SU-DHL-6 (cell line): ENCODE measurements at regions not wholly inside any gene's neighbourhood (a gene's known extent, or its start where the extent isn't known, plus 50 kb on each side); places are given as distances from the start of the nearest gene placed in this dataset.
A peak's percentile ranks its signal among the peaks of the same experiment; 100 is the strongest.

ENCODE experiments used
- H2AFZ ChIP-seq: fragments of 200-600 bp; sonication (generic); 2 replicates; pipeline ENCODE4 v1.6.1; 2014; ENCODE audit warnings: low read depth, mild to moderate bottlenecking, moderate library complexity, mixed read lengths, antibody characterized with exemption, low read length; ENCODE audit not compliant: severe bottlenecking
- H3F3A ChIP-seq: fragments of 200-600 bp; shearing (Covaris generic); 2 replicates; pipeline ENCODE4 v1.6.0; 2016; ENCODE audit warnings: antibody characterized with exemption, mild to moderate bottlenecking; ENCODE audit not compliant: insufficient read depth
- H3K27ac ChIP-seq: fragments of 200-600 bp; sonication (generic); 2 replicates; pipeline ENCODE4 v1.5.1; 2016; ENCODE audit warnings: low read depth, mild to moderate bottlenecking, low read length, moderate library complexity, mixed read lengths
- H3K27me3 ChIP-seq: fragments of 200-600 bp; sonication (generic), shearing (Covaris generic); 2 replicates; pipeline ENCODE4 v1.6.0; 2014; ENCODE audit warnings: mild to moderate bottlenecking, low read length
- H3K36me3 ChIP-seq: fragments of 200-600 bp; sonication (generic); 2 replicates; pipeline ENCODE4 v1.6.1; 2014; ENCODE audit warnings: mild to moderate bottlenecking, low read length, mixed read lengths
- H3K4me2 ChIP-seq: fragments of 300-600, 200-600 bp; shearing (Covaris generic), sonication (generic); 2 replicates; pipeline ENCODE4 v1.6.0; 2014; ENCODE audit warnings: low read length, low read depth, mild to moderate bottlenecking; ENCODE audit not compliant: poor library complexity, severe bottlenecking
- H3K4me3 ChIP-seq: fragments of 200-600 bp; sonication (generic); 2 replicates; pipeline ENCODE4 v1.5.1; 2014; ENCODE audit warnings: antibody characterized with exemption, low read length, mild to moderate bottlenecking, mixed read lengths; ENCODE audit not compliant: insufficient read depth, poor library complexity, severe bottlenecking
- H3K79me2 ChIP-seq: fragments of 200-600 bp; sonication (generic); 2 replicates; pipeline ENCODE4 v1.6.1; 2014; ENCODE audit warnings: mild to moderate bottlenecking, low read length, moderate library complexity; ENCODE audit not compliant: insufficient read depth
- H3K9ac ChIP-seq: fragments of 200-600 bp; sonication (generic); 2 replicates; pipeline ENCODE4 v1.7.0; 2014; ENCODE audit warnings: mild to moderate bottlenecking, low read length
- H3K9me2 ChIP-seq: fragments of 200-600 bp; sonication (generic); replicated peaks from 2 replicates; pipeline ENCODE4 v1.6.1; 2014; ENCODE audit warnings: low read length; ENCODE audit not compliant: insufficient read depth
- H3K9me3 ChIP-seq: fragments of 200-600 bp; sonication (generic); 2 replicates; pipeline ENCODE4 v1.6.1; 2014; ENCODE audit warnings: low read length, mixed read lengths; ENCODE audit not compliant: insufficient read depth
- H4K20me1 ChIP-seq: fragments of 200-600 bp; sonication (generic); 2 replicates; pipeline ENCODE4 v1.6.1; 2014; ENCODE audit warnings: low read depth, mild to moderate bottlenecking, antibody characterized with exemption, low read length, moderate library complexity, mixed read lengths
- EZH2phosphoT487 ChIP-seq: fragments of 200-600 bp; sonication (generic), shearing (Covaris generic); conservative IDR thresholded peaks from 2 replicates; pipeline ENCODE4 v1.6.1; 2018; ENCODE audit warnings: mild to moderate bottlenecking, antibody characterized with exemption, low read length, moderate library complexity, mixed read lengths
- TF ChIP-seq, protein P1 (sequence below): fragments of 200-600 bp; sonication (generic); IDR thresholded peaks from one replicate; pipeline ENCODE4 v1.5.1; 2017; ENCODE audit warnings: antibody characterized with exemption, mild to moderate bottlenecking, low read length, moderate library complexity; ENCODE audit not compliant: insufficient read depth, poor library complexity, severe bottlenecking

DNA sequence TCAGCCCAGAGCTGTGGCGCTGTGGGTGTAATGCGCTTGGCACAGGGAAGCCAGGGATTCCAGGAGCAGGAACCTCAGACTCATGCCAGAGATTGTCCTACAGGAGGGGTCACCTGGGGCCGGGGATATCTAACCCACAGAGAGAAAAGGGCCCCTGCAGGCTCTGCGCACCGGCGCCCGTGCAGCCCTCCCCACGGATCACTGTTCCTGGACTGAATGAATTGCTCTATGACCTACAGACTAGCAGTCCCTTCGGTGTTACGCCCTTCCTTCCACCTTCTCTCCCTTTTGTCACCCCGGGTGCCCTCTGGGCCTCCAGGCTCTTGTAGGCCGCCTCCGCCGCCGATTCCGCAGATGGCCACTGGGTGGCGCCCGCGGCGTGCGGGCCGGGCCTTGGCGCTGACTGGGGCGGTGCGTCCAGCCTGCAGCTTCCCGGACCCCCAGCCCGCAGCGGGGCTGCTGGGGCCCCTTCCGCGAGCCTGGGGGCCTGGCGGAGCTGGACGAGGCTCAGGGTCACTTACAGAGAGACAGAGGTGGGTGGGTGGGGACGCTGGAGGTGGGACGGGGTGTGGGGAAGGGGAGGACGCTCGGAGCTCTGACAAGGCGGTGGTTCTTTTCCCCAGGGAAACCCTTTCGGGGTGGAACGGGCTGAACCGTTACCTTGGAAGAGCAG lies 101.3 kb downstream of the IER5 start:
- H3K9me3 ChIP-seq: no peaks in the 10 kb centered on the region
- H3K36me3 ChIP-seq: no peaks in the 10 kb centered on the region
- no peaks in the 10 kb centered on the region for H3K27me3 ChIP-seq
- no peaks in the 10 kb centered on the region for H4K20me1 ChIP-seq
- H2AFZ ChIP-seq: no peak overlapping the region
- TF ChIP-seq, protein P1, sequence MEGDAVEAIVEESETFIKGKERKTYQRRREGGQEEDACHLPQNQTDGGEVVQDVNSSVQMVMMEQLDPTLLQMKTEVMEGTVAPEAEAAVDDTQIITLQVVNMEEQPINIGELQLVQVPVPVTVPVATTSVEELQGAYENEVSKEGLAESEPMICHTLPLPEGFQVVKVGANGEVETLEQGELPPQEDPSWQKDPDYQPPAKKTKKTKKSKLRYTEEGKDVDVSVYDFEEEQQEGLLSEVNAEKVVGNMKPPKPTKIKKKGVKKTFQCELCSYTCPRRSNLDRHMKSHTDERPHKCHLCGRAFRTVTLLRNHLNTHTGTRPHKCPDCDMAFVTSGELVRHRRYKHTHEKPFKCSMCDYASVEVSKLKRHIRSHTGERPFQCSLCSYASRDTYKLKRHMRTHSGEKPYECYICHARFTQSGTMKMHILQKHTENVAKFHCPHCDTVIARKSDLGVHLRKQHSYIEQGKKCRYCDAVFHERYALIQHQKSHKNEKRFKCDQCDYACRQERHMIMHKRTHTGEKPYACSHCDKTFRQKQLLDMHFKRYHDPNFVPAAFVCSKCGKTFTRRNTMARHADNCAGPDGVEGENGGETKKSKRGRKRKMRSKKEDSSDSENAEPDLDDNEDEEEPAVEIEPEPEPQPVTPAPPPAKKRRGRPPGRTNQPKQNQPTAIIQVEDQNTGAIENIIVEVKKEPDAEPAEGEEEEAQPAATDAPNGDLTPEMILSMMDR: peak; percentile 94
- no peak for TF ChIP-seq EZH2phosphoT487
- no peak overlapping the region for H3K27ac ChIP-seq
- H3K9me2 ChIP-seq: no peaks in the 10 kb centered on the region
- H3K4me3 ChIP-seq: no peak overlapping the region
- H3K9ac ChIP-seq: no peak overlapping the region
- H3F3A ChIP-seq: no peaks in the 10 kb centered on the region
- H3K79me2 ChIP-seq: no peaks in the 10 kb centered on the region
- H3K4me2 ChIP-seq: no peak overlapping the region

DNA sequence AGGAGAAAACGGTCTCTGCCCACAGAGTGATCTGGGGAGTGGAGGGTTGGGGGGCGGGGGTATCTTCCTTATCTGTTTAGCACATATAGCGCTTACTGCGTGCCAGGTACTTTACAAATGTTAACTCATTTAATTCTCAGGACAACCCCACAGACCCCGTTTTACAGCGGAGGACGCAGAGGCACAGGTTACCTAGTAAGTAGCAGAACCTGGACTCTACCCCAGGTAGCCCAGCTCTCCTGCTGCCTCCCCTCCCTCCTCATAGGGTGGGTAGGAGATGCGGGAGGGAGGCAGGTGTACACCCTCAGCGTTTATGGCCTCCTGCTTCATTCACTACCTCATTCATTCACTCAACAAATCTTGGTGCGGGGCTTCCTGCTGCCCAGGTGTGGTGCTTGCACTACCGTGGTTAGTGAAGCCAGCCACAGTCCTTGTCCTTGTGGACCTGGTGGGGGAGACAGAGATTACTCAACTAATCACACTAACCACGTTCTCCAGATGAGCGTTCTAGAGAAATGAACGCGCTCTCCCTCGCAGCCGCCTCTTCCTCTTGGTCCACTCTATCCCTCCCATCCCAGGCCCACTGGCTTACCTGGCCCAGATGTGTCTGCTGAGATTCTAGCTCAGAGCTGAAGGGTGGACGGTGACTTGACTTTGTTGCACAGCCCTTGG lies 102.0 kb downstream of the IER5 start:
- no peaks in the 10 kb centered on the region for H3K9me3 ChIP-seq
- no peak overlapping the region for H2AFZ ChIP-seq
- TF ChIP-seq EZH2phosphoT487: no peak
- TF ChIP-seq, protein P1: no peak
- no peaks in the 10 kb centered on the region for H3K27me3 ChIP-seq
- no peaks in the 10 kb centered on the region for H4K20me1 ChIP-seq
- no peak overlapping the region for H3K4me3 ChIP-seq
- H3K9ac ChIP-seq: no peak overlapping the region
- H3K79me2 ChIP-seq: no peaks in the 10 kb centered on the region
- H3K36me3 ChIP-seq: no peaks in the 10 kb centered on the region
- no peaks in the 10 kb centered on the region for H3K9me2 ChIP-seq
- H3K27ac ChIP-seq: no peak overlapping the region
- no peaks in the 10 kb centered on the region for H3F3A ChIP-seq
- no peak overlapping the region for H3K4me2 ChIP-seq

DNA sequence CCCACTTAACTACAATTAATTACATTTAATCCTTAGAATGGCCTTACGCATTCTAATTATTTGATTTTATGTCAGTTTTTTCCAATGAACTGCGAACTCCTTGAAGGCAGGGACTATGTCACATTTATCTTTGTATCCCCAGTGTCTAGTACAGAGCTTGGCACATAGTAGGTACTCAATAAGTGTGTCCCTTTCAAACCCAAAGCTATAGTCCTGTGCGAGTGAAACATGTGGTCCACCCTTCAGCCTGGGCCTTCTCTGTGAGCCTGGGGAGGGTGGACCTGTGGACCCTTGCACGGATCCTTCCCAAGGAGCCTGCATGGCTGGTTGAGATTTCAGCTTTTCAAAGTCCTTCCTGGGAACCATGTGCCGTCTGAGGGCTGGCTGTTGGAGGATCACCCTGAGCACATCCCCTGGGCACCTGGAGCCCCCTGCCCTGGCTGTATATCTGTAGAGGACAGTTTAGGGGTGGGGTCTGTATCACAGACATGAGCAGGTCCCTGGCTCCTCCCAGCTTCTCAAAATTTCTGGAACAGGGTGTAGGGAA lies 103.1 kb downstream of the IER5 start:
- Histone ChIP-seq H4K20me1 (no peaks in the 10 kb centered on the region), H3K9ac (no peak overlapping the region), H3K27ac (no peak overlapping the region), H3K4me2 (no peak overlapping the region), H3K36me3 (no peaks in the 10 kb centered on the region), H3K27me3 (no peaks in the 10 kb centered on the region), H3F3A (no peaks in the 10 kb centered on the region), H3K79me2 (no peaks in the 10 kb centered on the region), H2AFZ (no peak overlapping the region), H3K4me3 (no peak overlapping the region), H3K9me2 (no peaks in the 10 kb centered on the region), H3K9me3 (no peaks in the 10 kb centered on the region)
- TF ChIP-seq EZH2phosphoT487: no peak
- TF ChIP-seq, protein P1: no peak
